GM21786 (cell line): ENCODE measurements at regions not wholly inside any gene's neighbourhood (a gene's known extent, or its start where the extent isn't known, plus 50 kb on each side); places are given as distances from the start of the nearest gene placed in this dataset.
"Not testable (repeated sequence)": the region's sequence is repeated elsewhere in the genome, so short reads cannot be mapped to it uniquely, and the experiment has no call there.

Source experiments
- ATAC-seq: cut with Tn5 transposase; IDR thresholded peaks from one replicate; pipeline ENCODE4 v1.9.1; 2021; ENCODE audit not compliant: unreplicated experiment

DNA sequence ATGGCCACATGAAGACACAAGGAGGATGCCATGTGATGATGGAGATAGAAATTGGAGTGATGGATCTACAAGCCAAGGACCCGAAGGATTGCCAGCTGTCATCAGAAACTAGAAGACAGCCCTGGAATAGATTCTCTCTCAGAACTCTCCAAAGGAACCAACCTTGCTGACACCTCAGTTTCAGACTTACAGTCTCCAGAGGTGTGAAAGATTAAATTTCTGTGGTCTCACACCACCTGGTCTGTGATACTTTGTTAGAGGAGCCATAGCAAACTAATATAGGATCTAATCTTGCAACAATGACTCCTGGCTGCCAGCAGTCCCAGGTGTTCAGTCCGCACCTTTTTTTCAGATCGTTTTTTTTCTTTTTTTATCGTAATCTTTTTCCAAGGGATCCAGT lies 647.3 kb upstream of the GHITM start:
- ATAC-seq = no peak

DNA sequence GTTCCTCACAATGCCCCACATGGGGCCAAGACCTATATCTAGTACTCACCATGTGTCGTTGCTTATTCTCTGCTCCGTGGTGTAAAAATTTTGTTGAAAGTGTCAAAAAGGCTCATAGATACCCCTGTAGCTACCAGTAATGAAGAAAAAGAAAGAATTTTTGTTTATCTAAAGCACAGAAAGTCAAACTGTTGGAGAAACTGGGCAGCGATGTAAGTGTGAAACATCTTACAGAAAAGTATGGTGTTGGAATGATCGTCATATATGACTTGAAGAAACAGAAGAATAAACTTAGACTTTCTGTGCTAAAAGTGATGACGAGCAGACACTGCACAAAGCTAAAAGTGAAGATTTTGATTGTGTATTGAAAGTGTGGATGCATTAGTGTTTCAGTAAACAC lies 626.6 kb upstream of the GHITM start:
- ATAC-seq = no peak

DNA sequence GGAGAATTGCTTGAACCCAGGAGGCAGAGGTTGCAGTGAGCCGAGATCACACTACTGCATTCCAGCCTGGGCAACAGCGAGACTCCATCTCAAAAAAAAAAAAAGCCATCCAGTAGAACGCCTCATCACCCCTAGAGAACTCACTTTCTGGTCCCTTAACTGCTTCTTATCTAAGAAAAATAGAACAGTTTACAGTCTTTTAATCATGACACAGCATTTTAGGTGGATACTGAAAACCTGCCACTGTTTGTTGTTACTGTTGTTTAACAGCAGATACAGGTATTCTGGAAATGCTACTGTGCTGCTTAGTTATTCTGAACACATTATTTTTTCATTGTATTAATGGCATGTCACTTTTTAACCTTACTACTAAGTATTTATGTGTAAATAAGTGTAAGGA lies 624.3 kb upstream of the GHITM start:
- ATAC-seq = no peak

DNA sequence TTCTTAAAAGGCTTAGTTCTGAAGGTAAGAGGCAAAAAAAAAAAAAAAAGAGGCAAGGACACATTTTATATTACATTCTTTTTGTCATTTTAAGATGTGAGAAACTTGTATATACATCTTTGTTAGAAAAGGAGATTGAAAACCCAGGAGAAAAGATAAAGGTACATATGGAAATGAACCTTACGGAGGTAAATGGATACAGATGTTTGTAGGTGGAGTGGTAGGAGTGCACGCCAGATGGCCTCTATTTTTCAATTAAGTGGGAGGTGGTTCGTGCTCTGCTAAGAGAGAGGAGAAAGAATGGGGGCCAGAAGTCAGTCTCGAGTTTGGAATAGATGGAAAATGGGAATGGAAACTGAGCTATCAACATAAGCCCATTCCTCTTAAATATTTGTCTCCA lies 622.5 kb upstream of the GHITM start:
- no peak for ATAC-seq

DNA sequence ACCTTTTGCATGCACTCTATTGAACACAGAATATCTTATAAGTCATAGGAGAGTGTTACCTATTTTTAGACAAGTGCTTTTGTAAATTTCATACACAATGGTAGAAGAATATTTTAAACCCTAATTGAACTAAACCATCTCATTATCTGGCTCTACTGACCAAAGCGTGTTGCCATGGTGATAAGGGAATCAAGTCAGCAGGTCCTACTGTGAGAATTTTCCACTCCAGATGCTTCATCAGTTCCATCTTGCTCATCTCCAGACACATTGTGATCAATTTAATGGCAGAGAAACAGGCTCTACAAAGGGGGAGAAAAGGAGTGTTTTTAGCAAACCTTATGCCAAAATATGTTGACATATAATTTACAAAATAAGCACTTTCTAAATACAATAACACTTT lies 621.9 kb upstream of the GHITM start:
- no peak for ATAC-seq

DNA sequence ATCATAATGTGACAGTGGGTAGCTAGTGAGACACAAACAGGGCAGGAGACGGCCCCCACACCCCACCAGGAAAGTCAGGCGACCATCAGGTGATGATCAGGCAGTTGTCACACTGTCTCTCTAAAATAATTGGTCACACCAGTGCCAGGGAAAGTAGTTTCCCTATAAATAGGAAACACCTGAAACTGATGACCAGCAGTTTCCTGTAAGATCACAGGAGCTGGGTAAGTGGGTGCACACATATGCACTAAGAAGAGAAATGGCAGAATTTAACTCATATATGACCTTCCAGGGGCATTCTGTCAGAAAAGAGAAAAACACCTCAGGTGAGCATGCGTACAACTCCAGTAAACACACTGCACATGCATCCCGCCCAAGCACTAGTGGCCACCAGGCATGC lies 620.5 kb upstream of the GHITM start:
- ATAC-seq = no peak

DNA sequence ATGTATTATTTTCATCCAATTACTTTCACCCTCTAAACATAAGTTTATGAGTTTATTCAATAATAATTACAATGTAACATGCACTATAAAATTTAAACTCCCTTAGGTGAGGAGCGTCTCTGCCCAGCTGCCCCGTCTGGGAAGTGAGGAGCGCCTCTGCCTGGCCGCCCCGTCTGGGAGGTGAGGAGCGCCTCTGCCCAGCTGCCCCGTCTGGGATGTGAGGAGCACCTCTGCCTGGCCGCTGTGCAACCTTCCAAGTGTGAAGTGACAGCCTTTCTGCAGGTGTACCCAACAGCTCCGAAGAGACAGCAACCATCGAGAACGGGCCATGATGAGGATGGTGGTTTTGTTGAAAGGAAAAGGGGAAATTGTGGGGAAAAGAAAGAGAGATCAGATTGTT lies 618.9 kb upstream of the GHITM start:
- not testable (repeated sequence) for ATAC-seq

DNA sequence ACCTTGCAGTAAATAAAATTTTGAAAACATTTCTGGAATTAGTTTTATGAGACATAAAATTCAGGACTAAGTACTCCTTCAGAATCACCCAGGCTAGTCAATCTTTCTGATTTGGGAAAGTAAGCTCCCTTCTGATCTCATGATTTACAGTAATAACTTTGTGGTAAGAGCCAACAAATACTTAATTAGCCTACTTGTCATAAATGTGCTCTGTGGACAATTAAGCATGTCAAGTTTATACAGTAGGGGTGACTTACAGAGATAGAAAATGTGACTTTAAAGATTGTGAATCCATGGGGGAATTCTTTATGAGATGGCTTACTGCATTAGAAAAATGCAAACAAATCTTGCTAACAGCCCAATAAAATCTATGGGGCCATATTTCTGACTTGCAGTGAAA lies 616.9 kb upstream of the GHITM start:
- no peak for ATAC-seq

DNA sequence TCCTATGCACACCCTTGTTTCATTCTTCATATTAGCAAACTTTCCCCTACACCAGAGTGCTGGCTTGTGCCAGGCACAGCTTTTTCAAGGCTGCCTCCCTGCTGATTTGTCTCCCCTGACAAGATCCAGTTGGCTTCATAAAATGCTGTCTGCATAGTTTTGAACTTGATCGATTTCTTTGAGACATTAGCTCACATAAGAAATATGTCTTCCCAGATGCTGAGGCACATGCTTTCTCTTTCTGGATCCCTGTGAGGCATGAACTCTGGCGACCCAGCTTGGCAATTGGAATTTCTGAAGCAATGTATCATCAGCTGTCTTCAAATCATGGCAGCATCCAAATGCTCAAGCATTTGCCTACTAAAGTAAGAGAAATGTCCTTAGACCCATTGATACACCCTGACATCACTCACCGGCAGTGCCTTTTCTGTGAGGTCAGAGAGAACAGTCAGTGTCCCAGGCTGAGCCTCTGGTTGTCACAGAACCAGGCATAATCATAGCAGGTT lies 616.4 kb upstream of the GHITM start:
- ATAC-seq = no peak

DNA sequence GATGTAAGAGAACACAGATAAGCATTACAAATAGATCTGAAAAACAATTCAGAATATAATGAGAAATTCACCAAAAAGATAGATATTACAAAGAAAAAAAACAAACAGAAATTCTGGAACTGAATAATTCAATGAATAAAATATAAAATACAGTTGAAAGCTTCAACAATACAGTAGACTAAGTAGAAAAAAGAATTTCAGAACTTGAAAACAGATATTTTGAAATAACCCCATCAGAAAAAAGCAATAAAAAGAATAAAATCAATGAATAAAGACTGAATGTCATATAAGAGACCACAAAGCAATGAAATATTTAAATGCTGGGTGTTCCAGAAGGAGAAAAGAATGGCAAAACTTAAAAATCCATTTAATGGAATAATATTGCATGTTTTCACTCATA lies 611.4 kb upstream of the GHITM start:
- no peak for ATAC-seq

DNA sequence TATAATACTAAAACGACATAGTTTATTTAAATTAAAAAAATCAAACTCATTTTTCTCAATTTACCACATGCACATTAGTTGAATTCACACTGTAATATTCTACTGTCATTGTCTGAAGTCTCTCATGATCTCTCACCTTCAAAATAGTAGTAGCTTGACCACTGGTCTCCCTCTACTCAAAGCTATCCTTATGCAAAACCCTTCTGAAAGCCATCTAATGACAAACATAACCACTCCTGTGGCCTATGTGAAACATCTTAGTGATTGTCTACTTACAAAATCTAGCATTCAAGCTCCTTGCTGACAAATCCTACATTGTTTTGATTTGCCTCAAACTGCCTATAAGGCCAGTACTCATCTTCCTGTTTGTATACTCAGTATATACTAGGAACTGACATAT lies 606.0 kb upstream of the GHITM start:
- ATAC-seq = no peak

DNA sequence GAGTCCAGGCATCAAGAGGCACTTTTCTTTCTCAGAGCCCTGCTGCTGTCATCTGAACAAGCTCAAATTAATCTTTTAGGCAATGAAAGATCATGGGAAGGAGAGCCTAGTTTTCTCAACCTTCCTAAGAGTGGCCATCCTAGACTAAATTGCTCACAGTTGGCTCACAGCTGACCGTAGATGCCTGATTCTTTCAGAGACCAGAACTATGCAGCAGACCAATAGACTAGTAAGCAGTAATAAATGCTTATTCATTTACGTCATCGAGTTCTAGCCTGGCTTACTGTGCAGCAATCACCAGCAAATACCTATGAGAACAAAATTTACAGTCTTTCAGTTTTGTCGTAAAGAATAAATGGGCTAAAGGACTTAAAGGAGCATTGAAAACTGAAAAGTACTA lies 602.9 kb upstream of the GHITM start:
- ATAC-seq = no peak

DNA sequence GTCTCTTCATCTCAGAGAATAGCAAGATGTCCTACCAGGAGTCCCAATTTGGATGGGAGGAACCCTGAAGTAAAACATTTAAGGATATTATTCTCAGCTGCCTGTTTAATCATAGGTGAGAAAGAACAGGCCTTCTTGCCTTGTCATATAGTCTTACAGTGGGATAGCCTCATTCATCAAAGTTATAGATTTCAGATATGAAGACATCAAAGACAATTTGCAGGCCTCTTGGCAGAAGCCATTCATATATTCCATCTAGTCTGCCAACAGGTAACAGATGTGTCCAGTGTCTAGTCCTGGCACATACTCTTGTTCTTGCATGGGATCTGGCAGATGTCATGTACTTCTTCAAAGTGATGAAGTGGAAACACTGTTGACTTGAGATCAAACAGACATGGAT lies 601.3 kb upstream of the GHITM start:
- ATAC-seq = no peak

DNA sequence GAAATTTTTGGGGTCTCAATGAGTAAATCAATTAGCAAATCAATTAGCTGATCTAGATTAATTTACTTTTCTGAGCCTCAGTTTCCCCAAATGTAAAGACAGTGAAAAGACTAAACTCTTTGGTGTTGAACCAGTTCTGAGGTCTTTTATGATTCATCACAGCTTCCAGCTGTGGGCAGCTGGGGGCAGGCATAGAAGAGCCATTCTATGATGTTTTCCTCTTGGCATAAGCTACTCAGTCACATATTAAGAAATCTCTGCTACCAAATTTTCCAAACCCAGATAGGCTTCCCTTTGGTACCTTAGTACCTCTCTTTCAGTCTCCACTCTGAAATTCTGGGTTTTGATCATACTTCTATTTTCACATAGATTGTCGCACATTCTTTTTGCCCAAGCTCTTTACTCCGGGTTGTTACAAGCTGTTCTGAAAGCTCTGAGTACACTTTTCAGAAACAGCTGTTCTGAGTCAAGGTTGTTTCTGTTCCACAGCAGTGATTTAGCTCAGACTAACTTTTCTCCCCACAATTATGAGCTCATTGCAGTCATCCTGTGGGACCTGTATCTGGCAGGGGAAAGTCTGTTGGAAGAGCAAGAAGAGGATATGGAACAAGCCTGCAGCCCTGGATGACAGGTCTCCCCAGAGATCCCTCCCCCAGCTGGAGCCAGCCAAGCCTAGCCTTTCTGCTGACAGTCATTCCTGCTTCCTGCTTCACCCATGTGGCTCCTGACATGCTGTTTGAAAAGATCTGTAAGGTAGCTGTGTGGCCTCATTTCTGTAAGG lies 599.6 kb upstream of the GHITM start:
- ATAC-seq = peak; percentile 42

DNA sequence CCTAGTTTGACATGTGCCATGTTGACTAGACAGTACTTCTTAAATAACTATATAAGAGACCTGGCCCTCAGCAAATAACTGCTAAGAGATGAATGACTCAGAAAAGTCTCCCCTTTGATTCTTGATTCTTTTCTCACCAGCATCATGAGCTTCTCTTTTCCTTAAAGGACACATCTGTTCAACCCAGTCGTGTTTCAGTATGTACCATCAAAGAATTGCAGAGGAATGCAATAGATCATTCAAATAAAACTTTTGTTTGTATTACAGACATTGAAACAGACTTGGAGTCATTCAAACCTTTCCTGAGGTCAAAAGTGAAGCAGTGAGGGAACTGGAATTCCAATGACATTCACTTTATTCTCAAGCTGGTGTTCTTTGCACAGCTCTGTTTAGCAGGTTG lies 598.3 kb upstream of the GHITM start:
- no peak for ATAC-seq

DNA sequence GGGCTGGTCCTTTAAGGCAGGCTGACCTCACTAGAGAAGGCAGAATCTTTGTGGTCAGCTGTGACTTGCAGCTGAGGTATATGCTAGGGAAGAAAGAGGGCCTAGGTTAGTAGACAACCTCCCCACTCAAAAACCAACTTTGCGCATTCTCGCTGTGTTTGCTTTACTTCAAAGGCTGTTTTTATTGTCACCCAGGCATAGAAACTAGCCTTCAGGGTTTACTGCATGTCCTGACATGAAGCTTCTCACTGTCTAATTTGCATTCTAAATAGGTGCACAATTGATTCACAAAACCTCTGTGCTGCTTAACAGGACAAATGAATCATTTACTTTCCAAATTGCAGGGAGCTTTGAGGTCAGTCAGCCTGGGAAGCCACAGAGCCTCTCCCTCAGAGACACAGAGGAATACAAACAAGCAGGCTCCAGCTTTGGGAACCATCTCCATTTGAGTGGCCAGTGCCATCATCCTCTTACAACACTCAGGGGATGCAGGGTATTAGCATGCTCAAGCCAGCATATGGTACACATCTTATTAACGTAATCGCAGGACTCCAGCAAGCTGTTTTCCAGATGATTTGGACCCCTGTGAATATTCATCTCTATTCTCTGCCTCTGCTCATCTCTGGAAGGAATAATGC lies 596.4 kb upstream of the GHITM start:
- peak; percentile 56 for ATAC-seq

DNA sequence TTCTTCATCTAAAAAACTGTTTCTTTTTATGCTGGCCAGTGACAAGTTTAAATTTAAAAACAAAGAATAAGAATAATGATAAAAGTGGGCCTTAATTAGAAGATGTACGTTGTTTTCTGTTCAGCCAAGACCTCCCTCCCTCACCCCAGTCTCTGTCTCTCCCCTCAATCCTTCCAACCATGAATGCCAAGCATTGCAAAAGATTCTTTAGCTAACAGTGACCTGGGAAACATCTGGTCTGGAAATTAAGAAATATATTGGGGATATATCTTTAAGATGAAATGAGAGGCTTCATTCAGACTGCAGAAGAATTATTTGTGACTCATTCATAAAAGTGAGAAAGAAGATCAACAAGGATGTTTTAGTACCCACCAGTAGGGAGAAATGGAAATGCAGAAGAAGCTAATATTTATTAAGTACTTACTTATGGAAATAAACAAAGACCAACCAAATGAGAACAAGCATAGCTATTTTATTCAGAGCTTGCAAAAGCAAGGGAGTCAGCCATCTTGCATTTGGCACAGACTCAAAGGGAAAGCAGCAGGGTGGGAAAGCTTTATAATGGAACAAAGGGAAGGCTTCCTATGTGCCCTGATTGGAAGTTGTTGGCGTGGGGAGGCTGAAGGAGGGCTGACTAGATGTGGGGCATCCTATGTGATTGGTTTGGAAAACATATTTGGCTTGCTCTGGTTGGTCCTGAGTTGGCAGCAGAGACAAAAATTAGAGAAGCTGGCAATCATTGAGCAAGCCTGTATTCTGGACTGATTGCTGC lies 595.4 kb upstream of the GHITM start:
- no peak for ATAC-seq

DNA sequence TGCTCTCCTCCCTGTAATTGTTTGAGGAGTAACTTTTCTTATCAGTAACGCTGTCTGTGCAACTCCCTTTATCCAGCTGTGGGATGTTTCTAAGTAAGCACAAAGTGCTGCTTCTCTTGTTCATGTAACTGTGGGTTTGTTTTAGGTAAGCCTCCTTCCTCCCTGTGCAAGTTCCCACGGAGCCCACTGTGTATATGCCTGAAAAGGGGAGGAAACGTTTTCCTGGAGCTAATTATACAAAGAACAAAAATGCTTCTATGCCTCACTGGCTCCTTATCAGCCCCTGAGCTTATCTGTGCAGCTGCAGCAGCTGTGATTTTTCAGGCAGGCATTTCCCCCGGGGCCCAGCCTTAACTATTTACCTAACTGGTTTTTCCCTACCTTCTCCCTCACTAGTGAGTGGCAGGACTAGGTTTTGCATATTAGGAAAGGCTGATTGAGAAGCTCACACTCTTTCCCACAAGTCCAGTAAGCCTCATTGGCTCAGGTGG lies 593.4 kb upstream of the GHITM start:
- ATAC-seq = no peak

DNA sequence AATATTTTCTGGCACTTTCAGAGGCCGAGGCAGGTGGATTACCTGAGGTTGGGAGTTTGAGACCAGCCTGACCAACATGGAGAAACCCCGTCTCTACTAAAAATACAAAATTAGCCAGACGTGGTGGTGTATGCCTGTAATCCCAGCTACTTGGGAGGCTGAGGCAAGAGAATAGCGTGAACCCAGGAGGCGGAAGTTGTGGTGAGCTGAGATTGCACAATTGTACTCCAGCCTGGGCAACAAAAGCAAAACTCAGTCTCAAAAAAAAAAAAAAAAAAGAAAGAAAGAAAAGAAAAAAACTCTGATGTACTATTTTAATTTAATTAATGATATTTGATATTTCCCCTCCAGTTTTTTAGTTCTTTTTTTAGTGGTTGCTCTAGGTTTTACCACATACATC lies 588.1 kb upstream of the GHITM start:
- ATAC-seq = not testable (repeated sequence)

DNA sequence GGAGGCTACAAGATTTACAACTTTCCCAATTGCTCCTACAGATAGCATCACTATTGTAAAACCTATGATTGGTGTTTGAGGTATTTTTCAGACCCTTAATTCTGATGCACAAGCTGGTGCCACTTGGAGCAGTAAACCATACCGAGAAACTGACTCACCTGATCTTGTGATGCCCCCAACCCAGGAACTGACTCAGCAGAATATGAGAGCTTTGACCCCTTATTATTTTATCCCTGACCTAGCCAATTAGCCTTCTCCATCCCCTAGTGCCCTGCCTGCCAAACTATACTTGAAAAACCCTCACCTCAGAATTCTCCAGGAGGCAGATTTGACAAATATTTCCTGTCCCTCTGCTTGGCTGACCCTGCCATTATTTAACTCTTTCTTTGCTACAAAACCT lies 585.9 kb upstream of the GHITM start:
- ATAC-seq = no peak

DNA sequence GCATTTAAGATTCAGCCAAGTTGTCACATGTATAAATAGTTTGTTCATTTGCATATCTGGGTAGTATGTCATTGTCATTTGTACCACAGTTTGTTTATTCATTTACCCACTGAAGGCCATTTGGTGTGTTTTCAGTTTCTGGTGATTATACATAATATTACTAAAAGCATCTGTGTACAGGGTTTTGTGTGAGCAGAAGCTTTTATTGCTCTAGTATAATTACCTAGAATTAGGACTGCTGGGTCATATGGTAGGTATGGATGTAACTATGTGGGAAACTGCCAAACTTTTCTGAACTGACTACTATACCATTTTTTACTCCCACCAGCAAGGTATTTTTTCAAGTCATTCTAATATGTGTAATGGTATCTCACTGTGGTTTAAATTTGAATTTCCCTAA lies 584.0 kb upstream of the GHITM start:
- ATAC-seq = peak; percentile 78

DNA sequence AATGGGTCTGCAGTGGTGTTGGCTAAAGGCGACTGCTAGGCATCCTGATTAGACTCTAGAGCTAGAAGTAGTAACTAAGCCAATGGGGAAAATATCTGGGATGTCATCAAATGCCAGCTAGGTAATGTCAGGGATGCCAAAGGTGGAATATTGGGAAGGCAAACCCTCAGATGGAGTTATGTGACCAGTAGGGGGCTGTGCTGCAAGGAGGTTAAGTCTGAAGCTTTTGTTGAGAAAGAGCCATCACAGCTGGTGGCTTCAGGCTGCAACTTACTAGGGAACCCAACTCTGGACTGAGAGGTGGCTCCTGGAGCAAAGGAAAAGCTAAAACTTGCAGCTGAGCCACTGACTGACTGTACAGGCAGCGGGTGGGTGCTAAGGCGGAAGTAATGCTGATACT lies 576.9 kb upstream of the GHITM start:
- no peak for ATAC-seq
